ENCODE measurements at regions not wholly inside any gene's neighbourhood (a gene's known extent, or its start where the extent isn't known, plus 50 kb on each side); places are given as distances from the start of the nearest gene placed in this dataset.
A peak's percentile ranks its signal among the peaks of the same experiment; 100 is the strongest.

GRCh38 chr3:72317491-72317890 is 530.8 kb downstream of the SHQ1 start:
- DNase-seq: no peak

- no peak for DNase-seq
Observed at GRCh38 chr3:72316501-72317279, 531.6 kb downstream of the SHQ1 start.

DNA sequence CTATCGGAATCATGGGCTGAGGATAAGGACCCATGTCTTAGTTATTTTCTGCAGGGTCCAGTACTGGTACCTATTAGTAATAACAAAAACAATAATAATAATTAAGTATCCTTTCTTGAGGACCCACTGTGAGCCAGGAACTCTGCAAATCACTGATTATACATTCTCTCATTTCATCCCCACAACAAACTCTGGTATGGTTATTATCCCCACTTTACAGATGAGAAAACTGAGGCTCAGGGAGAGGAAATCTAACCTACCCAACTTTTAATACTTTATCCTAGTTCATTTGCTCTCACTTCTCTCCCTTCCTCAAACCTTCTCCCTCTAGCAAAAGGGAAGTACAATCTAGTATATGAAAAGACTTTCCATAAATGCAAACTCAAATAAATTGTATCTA is 528.4 kb upstream of the PROK2 start:
- DNase-seq: no peak

GRCh38 chr3:72312339-72312738 is 527.4 kb upstream of the PROK2 start:
- no peak for DNase-seq

DNA sequence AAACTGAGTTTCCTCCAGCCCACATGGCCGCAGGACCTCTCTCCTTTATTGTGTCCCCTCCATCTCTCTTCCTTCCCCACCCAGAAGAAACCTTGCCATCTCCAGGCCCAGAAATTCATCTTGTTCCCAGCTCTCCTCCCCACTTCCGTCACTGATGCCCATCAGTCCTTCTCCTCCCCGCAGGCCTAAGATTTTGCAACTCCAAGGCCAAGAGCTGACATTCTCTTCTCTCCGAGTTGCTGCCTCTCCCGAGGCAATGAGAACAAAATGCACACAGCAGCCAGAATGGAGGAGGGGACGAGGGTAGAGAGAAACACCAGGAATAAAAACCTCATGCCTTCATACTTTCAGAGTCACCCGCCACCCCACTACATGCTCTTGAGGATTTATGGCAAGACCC is 526.5 kb upstream of the PROK2 start:
- DNase-seq: no peak

DNA sequence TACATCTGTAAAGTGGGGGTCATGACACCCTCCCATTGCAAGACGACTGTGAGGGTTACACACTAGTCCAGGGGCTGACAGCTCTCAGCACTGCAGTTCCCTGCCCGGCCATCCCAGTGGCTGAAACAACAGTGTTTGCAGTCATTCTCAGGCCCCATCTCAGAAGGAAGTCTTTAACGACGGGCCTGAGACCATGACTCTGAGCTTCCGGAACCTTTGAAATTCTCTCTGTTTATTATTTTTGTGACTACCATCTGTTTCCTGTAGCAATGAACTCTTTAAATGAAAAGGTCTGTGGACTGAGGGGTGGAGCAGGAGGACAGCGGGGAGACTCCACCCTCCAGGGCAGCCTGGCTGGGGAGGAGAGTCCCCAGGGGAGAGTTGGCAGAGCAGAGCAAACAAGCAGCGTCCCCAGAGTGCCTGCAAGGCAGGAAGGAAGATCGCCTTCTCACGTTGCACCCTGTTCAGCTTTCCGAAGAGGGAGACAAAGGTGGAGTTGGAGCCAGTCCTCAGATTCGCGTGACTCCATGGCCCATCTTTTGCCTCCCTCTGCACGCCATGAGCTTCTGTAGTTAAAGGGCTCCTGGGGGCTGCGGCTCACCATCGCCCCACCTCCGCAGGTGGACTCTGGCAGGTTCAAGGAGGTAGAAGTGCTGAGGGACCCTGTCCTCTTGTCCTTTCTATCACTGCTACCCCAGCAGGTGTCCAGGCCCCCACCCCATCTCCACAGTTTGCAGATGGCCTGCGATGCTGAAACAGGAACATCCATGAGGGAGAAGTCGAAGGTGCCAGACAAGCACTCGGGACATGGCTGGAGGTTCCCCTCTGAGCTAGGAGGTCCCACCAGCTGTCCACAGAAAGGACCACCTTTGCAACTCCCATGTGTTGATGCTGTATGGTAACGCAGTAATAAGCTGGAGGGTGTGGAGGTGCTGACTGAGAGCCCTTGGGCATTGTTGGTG is 525.8 kb upstream of the PROK2 start:
- DNase-seq: peak; percentile 14

GRCh38 chr3:72309661-72310418 is 524.9 kb upstream of the PROK2 start:
- no peak for DNase-seq

GRCh38 chr3:72308641-72309040 is 523.7 kb upstream of the PROK2 start:
- DNase-seq: no peak

DNA sequence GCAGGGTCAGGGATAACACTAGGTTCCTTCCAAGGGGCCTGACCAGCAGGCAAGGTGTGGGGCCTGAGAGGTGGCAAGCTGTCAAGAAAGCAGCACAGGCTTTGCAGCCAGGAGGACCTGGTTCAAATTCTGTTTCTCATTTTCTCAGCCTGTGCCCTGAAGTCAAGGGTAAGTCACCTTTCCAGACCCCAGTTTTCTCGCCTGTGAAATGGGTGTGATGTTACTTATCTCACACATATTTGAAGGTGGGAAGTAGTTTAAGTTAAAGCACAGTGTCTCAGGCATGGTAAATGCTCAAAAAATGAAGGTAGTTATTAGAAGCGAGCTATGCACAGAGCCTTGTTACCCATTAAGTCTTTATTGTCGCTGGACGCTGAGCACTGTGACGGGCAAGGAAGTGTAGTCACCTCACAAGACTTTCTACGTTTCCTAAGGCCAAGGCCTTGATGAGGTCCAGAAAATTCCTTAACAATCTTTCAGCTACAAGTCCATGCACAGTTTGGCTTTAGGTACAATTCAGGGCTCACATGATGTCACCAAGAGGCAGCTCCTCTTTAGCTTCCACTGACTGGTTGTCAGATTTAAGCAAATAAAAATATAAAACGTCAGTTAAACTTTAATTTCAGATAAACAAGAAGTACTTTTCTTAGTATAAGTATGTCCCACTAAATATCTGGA is 522.6 kb upstream of the PROK2 start:
- DNase-seq: no peak

GRCh38 chr3:72306800-72307341 is 521.9 kb upstream of the PROK2 start:
- DNase-seq: peak; percentile 84

DNA sequence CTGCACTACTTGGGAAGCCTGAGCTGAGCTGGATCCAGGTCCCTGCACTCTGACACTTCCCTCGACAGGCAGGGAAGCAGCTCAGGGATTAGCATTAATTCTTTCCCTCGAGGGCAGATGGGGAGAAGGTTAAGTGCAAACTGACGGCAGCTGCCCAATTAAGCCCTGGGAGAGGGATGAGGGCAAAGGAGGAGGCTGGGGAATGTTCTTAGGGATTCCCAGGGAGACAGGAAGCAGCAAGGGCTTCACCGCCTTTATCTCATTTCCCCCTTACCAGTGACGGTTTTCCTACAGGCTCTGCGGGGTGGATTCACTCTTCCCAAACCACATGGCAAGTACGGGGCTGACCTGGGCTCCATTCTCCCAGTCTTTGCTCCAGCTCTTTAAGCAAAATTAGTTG is 519.0 kb upstream of the PROK2 start:
- DNase-seq: peak; percentile 33

GRCh38 chr3:72301779-72302178 is 516.8 kb upstream of the PROK2 start:
- peak; percentile 49 for DNase-seq

DNA sequence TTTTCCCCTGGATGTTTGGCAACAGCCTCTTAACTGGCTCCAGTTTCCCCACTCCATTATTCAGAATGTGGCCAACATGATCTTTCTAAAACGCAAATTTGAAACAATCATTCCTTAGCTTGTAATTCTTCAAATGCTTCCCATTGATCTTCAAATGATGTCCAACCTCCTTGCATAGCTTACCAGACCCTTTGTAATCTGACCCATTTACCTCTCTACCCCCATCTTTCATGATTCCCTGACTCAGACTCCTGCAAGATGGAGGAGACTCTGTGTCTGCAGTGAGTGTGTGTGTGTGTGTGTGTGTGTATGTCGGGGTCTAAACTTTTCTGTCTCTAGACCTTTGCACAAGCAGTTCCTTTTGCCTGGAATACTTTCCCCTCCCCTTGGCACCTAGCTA is 515.7 kb upstream of the PROK2 start:
- DNase-seq: no peak

DNA sequence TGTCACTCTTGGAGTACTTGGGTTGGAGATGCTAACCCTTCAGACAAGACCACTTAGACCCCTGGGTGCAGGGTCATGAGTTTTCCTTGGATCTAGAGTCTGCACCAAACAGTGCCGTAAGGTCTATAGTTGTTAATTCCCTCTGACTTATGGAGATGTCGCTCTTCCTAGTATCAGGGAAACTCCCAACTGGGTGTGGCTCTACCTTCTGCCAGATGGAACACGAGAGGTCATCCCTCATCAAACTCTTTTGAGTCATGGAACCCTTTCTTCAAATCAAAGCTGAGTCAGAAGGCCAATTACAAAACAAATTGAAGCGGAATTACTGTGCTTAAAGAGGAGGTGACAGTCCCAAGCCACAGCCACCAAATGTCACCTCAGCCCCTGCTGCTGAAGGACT is 514.9 kb upstream of the PROK2 start:
- DNase-seq: no peak

- no peak for DNase-seq
Observed at GRCh38 chr3:72299321-72299802, 514.4 kb upstream of the PROK2 start.

- DNase-seq: no peak
Observed at GRCh38 chr3:72298201-72299152, 513.5 kb upstream of the PROK2 start.

- DNase-seq: no peak
Observed at GRCh38 chr3:72297481-72297880, 512.5 kb upstream of the PROK2 start.

DNA sequence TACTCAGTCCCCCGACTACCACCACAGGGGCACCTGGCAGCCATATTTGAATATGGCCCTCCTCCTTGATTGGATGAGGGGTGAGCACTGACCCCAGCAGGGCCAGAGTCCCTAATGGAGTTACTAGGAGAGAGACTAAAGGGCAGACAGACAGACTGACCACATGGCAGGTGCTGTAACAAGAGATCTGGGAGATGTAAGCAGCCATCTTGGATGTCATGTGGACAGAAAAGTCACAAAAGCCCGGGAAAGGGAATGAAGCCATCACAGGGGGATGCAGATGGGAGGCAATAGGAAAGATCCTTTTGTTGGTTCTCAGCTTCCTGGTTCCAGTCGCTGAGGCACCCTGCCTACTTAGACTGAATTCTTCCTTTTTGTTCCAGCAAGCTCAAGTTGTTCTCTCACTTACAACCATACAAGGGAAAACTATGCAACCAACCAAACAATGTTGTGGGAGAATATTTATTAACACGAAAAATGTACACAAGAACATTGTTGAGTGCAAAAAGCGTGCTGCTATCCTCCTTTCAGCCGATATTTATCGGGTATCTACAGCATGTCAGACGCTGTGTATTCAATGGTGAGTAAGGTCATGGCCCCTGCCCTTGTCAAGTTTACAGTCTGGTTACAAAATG is 511.6 kb upstream of the PROK2 start:
- no peak for DNase-seq

GRCh38 chr3:72295962-72296450 is 511.1 kb upstream of the PROK2 start:
- no peak for DNase-seq

- DNase-seq: no peak
Observed at GRCh38 chr3:72295276-72295961, 510.5 kb upstream of the PROK2 start.

All from SHP77 treated with DMSO at 0.1 percent for 48 hours (cell line).